ENCODE measurements at regions not wholly inside any gene's neighbourhood (a gene's known extent, or its start where the extent isn't known, plus 50 kb on each side); places are given as distances from the start of the nearest gene placed in this dataset.

DNA sequence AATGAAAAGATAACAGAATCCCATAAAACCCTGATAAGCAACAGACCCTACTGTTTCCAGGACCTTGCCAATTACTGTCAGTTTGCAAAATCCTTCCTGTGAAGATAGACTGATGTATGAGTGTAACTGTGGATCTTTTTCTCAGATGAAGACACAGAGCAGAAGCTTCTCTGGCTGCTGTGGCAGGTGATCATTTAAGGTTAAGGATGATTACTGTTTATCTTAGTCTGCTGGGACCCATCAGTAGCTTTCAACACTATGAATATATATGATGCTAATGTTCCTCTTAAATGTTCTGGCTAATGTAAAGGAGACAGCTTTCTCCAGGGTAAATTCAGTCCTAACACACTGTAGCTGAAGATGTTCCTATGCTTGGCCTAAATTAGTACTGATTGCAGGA lies 56.0 kb upstream of the CTTNBP2 start:
- no peak for DNase-seq (ENCODE audit: low read depth in 1 of 2, low spot score in 1 of 2)

GRCh38 chr7:117931314-117931713 lies 58.1 kb upstream of the CTTNBP2 start:
- no peak for DNase-seq (ENCODE audit: low read depth in 1 of 2, low spot score in 1 of 2)

GRCh38 chr7:117937049-117937752 lies 64.0 kb upstream of the CTTNBP2 start:
- DNase-seq (ENCODE audit: low read depth in 1 of 2, low spot score in 1 of 2): no peak

- no peak for DNase-seq (ENCODE audit: low read depth in 1 of 2, low spot score in 1 of 2)
Measured at GRCh38 chr7:117937753-117938483, 64.7 kb upstream of the CTTNBP2 start.

GRCh38 chr7:117941138-117941810 lies 68.0 kb upstream of the CTTNBP2 start:
- DNase-seq (ENCODE audit: low read depth in 1 of 2, low spot score in 1 of 2): no peak

- no peak for DNase-seq (ENCODE audit: low read depth in 1 of 2, low spot score in 1 of 2)
Measured at GRCh38 chr7:117942780-117943179, 69.5 kb upstream of the CTTNBP2 start.

DNA sequence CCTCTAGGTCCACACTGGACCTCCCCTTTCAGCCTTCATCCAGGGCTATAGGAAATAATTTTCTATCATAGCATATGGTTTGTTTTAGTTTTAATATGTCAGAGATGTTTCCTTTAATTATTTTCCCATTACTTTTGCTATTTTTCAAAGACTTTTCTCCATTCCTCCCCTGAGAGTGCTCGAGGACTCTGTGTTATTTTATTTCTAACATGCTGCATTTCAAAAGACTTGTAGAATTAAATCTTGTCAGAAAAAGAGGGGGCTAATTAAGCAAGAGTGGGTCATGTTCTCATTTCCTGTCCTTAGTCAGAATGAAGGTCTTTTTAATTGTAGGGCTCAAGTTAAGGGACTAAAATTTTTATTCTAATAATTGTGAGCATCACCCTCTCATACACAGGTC lies 71.6 kb upstream of the CTTNBP2 start:
- no peak for DNase-seq (ENCODE audit: low read depth in 1 of 2, low spot score in 1 of 2)

DNA sequence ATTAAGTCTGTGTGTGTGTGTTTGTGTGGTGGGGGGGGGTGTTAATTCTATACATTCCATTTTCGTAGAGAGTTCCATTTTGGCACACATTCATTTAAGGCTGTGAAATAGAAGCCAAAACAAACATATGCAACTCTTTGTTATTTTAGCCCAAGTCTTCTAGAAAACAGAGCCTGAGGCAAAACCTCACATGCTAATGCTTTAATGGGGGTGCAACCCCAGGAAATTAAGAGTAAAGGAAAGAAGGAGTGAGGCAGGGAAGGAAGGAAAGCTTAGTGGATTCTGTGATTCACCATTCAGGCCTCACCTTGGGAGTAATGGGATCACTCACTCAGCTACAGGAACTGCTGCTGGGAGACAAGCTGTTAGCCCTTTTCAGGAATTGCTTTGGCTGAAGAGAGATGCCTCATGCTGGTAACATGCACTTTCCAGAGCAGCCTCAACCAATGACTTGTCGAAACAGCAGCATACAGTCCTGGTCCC lies 73.0 kb upstream of the CTTNBP2 start:
- DNase-seq (ENCODE audit: low read depth in 1 of 2, low spot score in 1 of 2): no peak

DNA sequence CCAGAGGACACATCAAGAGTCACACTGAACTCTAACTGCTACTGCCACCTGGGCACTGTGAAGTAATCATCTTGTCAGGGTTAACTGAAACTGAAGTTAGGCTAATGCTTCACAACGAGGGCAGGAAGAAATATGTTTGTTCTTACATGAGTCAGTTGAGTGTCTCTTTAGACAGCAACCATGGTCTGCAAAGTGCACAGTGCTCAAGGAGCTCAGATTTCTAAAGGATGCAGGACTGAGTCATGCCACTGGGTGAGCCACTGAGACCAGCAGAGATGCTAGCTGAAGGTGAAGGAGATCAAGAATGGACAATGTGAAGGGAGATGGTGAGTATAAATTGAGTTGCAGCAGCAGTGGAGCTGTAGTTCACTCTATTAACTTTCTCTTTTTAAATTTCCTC lies 76.0 kb upstream of the CTTNBP2 start:
- DNase-seq (ENCODE audit: low read depth in 1 of 2, low spot score in 1 of 2): no peak

DNA sequence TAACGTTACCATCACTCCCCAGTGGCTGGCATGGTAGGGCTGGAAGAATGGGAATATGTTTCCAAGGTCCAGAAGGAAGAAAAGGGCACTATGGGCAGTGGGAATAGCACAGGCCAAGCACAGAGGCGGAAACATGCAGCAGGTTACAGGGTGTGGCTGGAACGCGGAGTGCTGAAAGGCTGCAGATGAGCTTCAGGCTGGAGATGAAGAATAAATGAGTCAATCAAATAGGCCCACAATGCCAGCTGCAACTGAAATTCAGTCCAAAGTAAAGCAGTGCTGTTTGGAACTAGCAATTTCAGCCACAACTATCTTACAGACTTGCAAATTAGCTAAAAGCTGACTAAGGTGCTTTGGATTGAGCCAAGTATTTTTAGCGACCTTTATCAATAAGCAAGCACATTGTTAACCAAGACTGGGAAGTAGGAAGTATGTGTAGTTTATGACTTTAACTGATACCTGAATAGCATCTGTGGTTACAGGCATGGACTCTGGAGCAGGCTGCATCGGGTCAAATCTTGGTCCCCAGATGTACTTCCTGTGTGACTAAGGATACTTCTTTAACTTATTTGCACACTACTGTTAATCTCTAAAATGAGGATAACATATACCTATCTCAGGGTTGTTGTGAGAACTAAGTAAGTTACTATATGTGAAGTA lies 77.5 kb upstream of the CTTNBP2 start:
- DNase-seq (ENCODE audit: low read depth in 1 of 2, low spot score in 1 of 2): no peak

GRCh38 chr7:117951285-117951684 lies 78.0 kb upstream of the CTTNBP2 start:
- DNase-seq (ENCODE audit: low read depth in 1 of 2, low spot score in 1 of 2): no peak

GRCh38 chr7:117951691-117952280 lies 78.5 kb upstream of the CTTNBP2 start:
- DNase-seq (ENCODE audit: low read depth in 1 of 2, low spot score in 1 of 2): no peak

GRCh38 chr7:117955046-117955445 lies 81.8 kb upstream of the CTTNBP2 start:
- DNase-seq (ENCODE audit: low read depth in 1 of 2, low spot score in 1 of 2): no peak

- no peak for DNase-seq (ENCODE audit: low read depth in 1 of 2, low spot score in 1 of 2)
Measured at GRCh38 chr7:117960351-117960750, 87.1 kb upstream of the CTTNBP2 start.

DNA sequence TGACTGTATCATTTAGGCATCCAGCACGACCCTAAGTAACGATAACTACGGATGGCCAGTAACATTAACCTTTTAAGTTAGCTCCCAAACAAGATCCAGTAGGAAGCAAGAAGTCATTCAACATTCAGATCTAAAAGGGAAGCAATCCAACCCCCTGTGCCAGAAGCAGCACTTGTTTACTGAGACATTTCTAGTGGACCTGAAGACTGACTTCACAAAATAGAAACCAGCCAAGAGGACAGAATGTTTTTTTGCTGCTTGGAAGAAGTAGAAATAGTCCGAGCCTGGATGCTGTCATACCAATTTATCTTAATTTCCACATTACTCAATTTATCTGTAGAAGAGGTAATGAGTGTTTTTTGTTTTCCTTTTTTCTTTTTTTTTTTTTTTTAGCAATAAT lies 88.0 kb upstream of the CTTNBP2 start:
- DNase-seq (ENCODE audit: low read depth in 1 of 2, low spot score in 1 of 2): no peak

DNA sequence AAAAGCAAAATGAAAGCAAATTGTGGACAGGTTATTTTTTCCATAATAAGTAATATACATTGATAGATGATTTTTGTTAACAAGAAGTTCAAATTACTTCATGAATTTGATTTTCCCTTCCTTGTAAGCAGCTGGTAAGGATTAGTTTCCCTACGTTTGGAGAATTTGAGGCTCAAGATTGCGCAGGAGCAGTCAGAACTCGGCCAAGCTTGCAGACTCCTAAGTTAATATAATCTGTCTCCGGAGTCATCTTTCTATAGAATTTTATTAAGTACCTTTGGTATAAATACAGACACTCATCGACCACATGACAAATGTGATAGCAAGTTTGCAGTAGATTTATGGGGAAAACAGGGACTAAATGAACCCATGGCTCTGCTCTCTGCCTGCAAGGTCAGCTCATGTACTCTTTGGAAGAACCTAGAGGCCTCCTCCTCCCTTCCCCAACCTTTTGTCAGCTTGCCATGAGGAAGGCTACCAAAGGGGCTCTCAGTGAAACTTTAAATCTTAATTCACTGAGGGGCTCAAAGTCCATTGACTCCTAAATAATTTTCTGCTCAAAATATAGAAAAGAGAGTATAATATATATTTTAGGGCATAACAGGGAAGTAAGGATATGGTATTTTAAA lies 89.2 kb upstream of the CTTNBP2 start:
- DNase-seq (ENCODE audit: low read depth in 1 of 2, low spot score in 1 of 2): no peak

DNA sequence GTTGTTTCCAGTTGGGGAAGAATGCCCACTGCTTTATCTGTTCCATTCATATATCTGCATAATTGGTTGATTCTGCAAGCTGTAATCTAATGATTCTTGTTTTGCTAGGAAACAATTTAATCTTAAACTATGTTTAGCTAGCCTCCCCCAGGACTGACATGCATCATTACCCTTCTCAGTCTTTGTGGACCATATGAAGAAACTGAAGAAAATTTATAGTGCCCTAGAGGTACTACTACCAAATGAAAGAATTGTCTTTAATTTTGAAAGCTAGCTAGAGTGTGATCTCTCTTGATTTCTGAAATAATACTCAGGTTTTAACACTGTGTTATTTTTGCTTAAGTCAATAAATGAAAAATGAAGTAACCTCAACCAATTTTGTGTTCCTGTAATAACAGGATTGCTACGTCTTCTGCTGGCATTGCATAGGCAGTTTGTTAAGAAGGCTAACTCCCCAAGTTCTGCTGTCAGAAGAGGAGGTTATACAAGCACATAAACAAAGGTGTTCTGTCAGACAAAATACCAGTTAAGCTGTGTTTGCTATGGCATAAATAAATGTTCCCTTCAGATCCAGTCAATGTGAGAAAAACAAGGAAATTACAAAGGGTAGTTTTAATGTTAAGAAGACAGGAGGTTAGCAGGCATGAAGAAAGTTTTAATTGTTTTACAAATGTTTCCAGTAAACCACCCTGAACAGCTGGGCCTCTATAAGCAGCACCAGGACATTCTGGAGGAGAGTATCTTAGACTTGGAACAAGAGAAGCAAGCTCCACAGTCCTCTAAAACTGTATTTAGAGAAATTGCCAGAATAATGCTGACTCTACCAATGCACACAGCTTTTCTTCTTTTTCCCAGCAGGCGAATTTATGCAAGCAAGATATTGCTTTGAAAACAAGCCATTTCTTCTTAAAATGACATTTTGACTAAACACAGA lies 90.3 kb upstream of the CTTNBP2 start:
- DNase-seq (ENCODE audit: low read depth in 1 of 2, low spot score in 1 of 2): no peak

DNA sequence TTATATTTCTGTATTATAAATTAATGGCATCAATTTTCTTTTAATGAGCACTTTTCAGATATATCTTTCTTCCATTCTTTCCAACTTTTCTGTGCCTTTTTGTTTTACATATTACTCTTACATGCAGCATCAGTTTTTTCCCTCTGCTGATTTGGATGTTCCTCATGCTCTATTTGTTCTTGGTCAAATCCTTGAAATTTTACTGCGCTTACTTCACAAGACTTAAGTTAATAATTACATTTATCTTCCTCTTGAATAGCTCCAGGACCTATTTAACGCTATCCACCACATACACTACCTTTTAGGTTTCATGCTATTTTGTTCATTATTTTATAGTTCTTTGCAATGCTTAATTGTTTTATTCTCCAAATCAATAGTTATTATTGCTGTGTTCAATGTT lies 97.6 kb upstream of the CTTNBP2 start:
- no peak for DNase-seq (ENCODE audit: low read depth in 1 of 2, low spot score in 1 of 2)

- DNase-seq (ENCODE audit: low read depth in 1 of 2, low spot score in 1 of 2): no peak
Measured at GRCh38 chr7:117971556-117972244, 98.5 kb upstream of the CTTNBP2 start.

Data from activated CD4-positive, alpha-beta T cell treated with anti-CD3 and anti-CD28 coated beads, Interleukin-2, amount 50 U/mL, for 24 hours (primary cell).